OCI-LY3 (cell line): ENCODE measurements at regions not wholly inside any gene's neighbourhood (a gene's known extent, or its start where the extent isn't known, plus 50 kb on each side); places are given as distances from the start of the nearest gene placed in this dataset.

Source experiments
- H2AFZ ChIP-seq: fragments of 200-600, 300-600 bp; shearing (Covaris generic); 2 replicates; pipeline ENCODE4 v1.6.0; 2014; ENCODE audit warnings: antibody characterized with exemption, low read depth, low read length
- H3K27ac ChIP-seq: fragments of 200-600, 300-600 bp; sonication (generic); 2 replicates; pipeline ENCODE4 v1.5.1; 2014; ENCODE audit warnings: mild to moderate bottlenecking, low read length, moderate library complexity, mixed read lengths
- H3K27me3 ChIP-seq: fragments of 200-600, 300-600 bp; sonication (generic); 2 replicates; pipeline ENCODE4 v1.6.1; 2014; ENCODE audit warnings: low read depth, low read length, mixed read lengths
- H3K36me3 ChIP-seq: fragments of 200-600, 300-600 bp; sonication (generic); replicated peaks from 2 replicates; pipeline ENCODE3; 2014; ENCODE audit warnings: low read depth, low read length, mixed read lengths
- H3K4me1 ChIP-seq: fragments of 300-600, 200-600 bp; sonication (generic); 2 replicates; pipeline ENCODE4 v1.6.1; 2014; ENCODE audit warnings: low read length, mixed read lengths
- H3K4me2 ChIP-seq: fragments of 200-600, 300-600 bp; sonication (generic); 2 replicates; pipeline ENCODE4 v1.6.1; 2014; ENCODE audit warnings: low read length, mixed read lengths
- H3K4me3 ChIP-seq: fragments of 300-600, 200-600 bp; sonication (generic); 2 replicates; pipeline ENCODE4 v1.5.1; 2014; ENCODE audit warnings: antibody characterized with exemption, mild to moderate bottlenecking, low read length, moderate library complexity
- H3K79me2 ChIP-seq: fragments of 300-600, 200-600 bp; shearing (Covaris generic); 2 replicates; pipeline ENCODE4 v1.6.1; 2014; ENCODE audit warnings: mild to moderate bottlenecking, low read length, mixed read lengths
- H3K9ac ChIP-seq: fragments of 300-600, 200-600 bp; shearing (Covaris generic); 2 replicates; pipeline ENCODE4 v1.6.0; 2014; ENCODE audit warnings: mild to moderate bottlenecking, low read length, moderate library complexity
- H3K9me3 ChIP-seq: fragments of 200-600, 300-600 bp; shearing (Covaris generic); 2 replicates; pipeline ENCODE4 v1.6.1; 2014; ENCODE audit warnings: low read length, mixed read lengths; ENCODE audit not compliant: insufficient read depth
- H4K20me1 ChIP-seq: fragments of 200-600, 300-600 bp; sonication (generic); 2 replicates; pipeline ENCODE4 v1.6.1; 2016; ENCODE audit warnings: low read length, mixed read lengths; ENCODE audit not compliant: insufficient read depth
- EZH2phosphoT487 ChIP-seq: fragments of 200-600 bp; shearing (Covaris generic); IDR thresholded peaks from 2 replicates; pipeline ENCODE4 v1.6.1; 2018; ENCODE audit warnings: antibody characterized with exemption, mixed run types, low read depth
- TF ChIP-seq, protein P1 (sequence below): fragments of 200-600, 300-600 bp; sonication (generic); IDR thresholded peaks from 2 replicates; pipeline ENCODE4 v1.5.1; 2014; ENCODE audit warnings: antibody characterized with exemption, low read length, low read depth

DNA sequence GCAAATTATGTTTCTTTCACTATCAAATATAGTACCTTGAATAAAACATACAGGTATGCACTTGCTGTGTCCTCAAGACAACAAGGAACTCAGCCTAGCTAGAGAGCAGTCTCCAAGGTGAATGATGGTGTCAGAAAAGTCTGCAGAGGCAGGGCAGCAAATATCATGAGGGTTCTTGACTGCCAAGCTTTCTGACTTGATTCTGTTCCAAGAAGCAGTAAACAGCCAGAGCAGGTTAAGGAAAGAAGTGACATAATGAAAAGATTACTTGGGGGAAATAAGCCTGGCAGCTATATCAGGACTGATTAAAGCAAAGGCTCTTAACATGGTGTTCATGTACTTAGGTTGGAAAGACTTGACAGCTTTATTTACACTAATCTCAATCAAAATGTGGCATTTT lies 192.2 kb upstream of the GADL1 start:
- TF ChIP-seq, protein P1, sequence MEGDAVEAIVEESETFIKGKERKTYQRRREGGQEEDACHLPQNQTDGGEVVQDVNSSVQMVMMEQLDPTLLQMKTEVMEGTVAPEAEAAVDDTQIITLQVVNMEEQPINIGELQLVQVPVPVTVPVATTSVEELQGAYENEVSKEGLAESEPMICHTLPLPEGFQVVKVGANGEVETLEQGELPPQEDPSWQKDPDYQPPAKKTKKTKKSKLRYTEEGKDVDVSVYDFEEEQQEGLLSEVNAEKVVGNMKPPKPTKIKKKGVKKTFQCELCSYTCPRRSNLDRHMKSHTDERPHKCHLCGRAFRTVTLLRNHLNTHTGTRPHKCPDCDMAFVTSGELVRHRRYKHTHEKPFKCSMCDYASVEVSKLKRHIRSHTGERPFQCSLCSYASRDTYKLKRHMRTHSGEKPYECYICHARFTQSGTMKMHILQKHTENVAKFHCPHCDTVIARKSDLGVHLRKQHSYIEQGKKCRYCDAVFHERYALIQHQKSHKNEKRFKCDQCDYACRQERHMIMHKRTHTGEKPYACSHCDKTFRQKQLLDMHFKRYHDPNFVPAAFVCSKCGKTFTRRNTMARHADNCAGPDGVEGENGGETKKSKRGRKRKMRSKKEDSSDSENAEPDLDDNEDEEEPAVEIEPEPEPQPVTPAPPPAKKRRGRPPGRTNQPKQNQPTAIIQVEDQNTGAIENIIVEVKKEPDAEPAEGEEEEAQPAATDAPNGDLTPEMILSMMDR: no peak
- no peak for TF ChIP-seq EZH2phosphoT487
- Histone ChIP-seq H3K9ac (no peak overlapping the region), H2AFZ (no peak overlapping the region), H3K4me1 (no peaks in the 10 kb centered on the region), H3K27me3 (no peaks in the 10 kb centered on the region), H3K27ac (no peak overlapping the region), H3K9me3 (no peaks in the 10 kb centered on the region), H3K4me2 (no peak overlapping the region), H4K20me1 (no peaks in the 10 kb centered on the region), H3K36me3 (no peaks in the 10 kb centered on the region), H3K79me2 (no peaks in the 10 kb centered on the region), H3K4me3 (no peak overlapping the region)

DNA sequence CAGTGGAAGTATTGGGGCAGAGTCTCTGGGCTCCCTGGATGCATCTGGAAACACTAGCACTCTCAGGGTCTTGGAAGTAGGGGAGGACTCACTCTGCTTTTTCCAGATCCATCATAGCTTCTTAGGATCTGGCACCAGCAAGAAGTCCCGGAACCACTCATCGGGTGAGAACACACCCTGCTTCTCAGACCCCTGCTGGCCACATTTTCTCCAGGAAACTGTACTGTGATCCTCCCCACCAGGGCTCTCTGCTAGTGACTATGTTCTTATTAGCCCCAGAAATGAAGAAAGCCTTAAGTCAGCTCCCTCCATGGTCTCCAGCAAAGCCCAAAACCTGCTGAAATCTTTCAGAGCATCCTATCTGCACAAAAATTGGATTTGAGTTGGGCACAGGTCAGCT lies 197.3 kb upstream of the GADL1 start:
- TF ChIP-seq, protein P1: no peak
- TF ChIP-seq EZH2phosphoT487: no peak
- Histone ChIP-seq H3K4me3 (no peak overlapping the region), H3K27ac (no peak overlapping the region), H3K27me3 (no peaks in the 10 kb centered on the region), H3K36me3 (no peaks in the 10 kb centered on the region), H3K79me2 (no peaks in the 10 kb centered on the region), H2AFZ (no peak overlapping the region), H3K9me3 (no peaks in the 10 kb centered on the region), H3K4me2 (no peak overlapping the region), H4K20me1 (no peaks in the 10 kb centered on the region), H3K4me1 (peaks cover 2% of the 10 kb centered on the region; the same call in 1 of the 2 replicates), H3K9ac (no peak overlapping the region)

DNA sequence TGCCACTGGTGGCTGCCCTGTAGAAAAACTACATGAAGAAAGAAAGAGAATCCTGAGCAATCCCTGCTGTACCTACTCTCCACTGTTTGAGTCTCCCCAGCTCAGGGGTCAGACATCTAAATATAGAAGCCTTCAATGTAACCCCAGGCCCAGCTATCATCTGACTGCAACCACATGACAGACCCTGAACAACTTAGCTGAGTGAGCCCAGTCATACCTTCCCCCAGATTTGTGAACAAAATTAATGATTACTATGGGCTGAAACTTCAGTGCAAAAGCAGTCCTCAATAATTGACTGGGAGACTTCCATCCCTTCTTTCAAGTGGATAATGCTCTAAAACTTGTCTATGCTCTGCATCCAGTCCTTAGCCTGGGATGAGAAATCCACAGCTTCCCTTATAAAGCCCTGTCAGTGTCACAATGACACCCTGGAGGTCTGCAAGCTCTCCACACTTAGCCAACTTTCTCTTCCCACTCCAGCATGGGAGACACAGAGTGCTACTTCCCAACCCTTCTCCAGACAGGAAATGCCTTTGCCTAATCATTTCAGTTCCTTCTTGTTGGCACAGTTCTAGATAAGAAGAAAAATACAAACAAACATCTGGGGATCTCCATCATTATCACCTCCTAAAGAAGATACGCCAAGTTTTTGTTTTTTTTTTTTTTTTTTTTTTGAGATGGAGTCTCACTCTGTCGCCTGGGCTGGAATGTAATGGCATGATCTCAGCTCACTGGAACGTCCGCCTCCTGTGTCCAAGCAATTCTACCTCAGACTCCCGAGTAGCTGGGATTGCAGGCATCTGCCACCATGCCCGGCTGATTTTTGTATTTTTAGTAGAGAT lies 198.5 kb upstream of the GADL1 start:
- no peak overlapping the region for H3K4me3 ChIP-seq
- no peak overlapping the region for H3K4me2 ChIP-seq
- H3K9ac ChIP-seq: no peak overlapping the region
- no peaks in the 10 kb centered on the region for H3K27me3 ChIP-seq
- H3K27ac ChIP-seq: no peak overlapping the region
- H3K4me1 ChIP-seq: peaks cover 5% of the 10 kb centered on the region; the same call in 1 of the 2 replicates
- no peaks in the 10 kb centered on the region for H3K9me3 ChIP-seq
- no peaks in the 10 kb centered on the region for H3K79me2 ChIP-seq
- no peak overlapping the region for H2AFZ ChIP-seq
- TF ChIP-seq, protein P1: no peak
- TF ChIP-seq EZH2phosphoT487: no peak
- H4K20me1 ChIP-seq: no peaks in the 10 kb centered on the region
- H3K36me3 ChIP-seq: no peaks in the 10 kb centered on the region

DNA sequence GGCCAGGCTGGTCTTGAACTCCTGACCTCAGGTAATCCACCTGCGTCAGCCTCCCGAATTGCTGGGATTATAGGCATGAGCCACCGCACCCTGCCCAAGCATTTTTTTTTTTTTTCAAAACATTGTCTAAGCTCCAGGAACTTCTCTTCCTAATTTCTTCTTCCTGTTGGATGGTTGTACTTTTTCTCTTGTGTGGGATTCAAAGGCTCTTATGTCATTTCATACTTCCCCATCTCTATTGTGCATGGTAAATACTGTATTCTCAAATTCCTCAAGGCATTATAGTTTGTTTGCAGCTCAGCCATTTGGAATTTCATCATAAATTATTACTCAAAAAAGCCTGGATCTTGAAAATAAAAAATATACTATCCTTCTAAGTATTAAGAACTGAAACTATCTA lies 199.1 kb upstream of the GADL1 start:
- H3K4me1 ChIP-seq: peaks cover 5% of the 10 kb centered on the region; the same call in 1 of the 2 replicates

More for the DNA sequence above, 199.1 kb upstream of the GADL1 start:
- Histone ChIP-seq H3K4me3 (no peak overlapping the region), H3K9me3 (no peaks in the 10 kb centered on the region), H3K27ac (no peak overlapping the region), H3K9ac (no peak overlapping the region), H3K79me2 (no peaks in the 10 kb centered on the region), H2AFZ (no peak overlapping the region), H3K4me2 (no peak overlapping the region), H3K36me3 (no peaks in the 10 kb centered on the region), H3K27me3 (no peaks in the 10 kb centered on the region), H4K20me1 (no peaks in the 10 kb centered on the region)
- no peak for TF ChIP-seq EZH2phosphoT487
- TF ChIP-seq, protein P1: no peak
